ENCODE measurements at regions not wholly inside any gene's neighbourhood (a gene's known extent, or its start where the extent isn't known, plus 50 kb on each side); places are given as distances from the start of the nearest gene placed in this dataset.

DNA sequence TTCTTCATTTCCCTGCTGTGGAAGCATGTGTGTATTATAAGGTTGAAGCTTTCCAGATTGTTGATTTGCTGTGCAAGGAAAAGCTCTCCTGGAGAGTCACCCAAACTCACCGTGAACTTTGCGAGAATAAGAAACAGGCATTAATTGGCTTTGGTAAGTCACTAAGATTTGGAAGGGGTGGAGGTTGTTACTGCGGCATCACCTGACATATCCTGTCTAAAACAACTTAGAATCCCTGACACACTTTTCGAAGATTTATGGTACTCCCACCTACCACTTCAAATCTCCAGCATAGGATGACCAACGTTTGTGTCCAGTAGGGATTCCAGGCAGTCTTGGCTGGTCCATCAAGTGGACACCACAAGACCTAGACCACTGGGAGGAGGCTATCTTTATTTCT is 518.3 kb downstream of the MN1 start:
- TF ChIP-seq POLR2A (IDR thresholded peaks at IDR 0.05; ENCODE audit: extremely low read depth, insufficient read length): no peak
- TF ChIP-seq, protein P1, sequence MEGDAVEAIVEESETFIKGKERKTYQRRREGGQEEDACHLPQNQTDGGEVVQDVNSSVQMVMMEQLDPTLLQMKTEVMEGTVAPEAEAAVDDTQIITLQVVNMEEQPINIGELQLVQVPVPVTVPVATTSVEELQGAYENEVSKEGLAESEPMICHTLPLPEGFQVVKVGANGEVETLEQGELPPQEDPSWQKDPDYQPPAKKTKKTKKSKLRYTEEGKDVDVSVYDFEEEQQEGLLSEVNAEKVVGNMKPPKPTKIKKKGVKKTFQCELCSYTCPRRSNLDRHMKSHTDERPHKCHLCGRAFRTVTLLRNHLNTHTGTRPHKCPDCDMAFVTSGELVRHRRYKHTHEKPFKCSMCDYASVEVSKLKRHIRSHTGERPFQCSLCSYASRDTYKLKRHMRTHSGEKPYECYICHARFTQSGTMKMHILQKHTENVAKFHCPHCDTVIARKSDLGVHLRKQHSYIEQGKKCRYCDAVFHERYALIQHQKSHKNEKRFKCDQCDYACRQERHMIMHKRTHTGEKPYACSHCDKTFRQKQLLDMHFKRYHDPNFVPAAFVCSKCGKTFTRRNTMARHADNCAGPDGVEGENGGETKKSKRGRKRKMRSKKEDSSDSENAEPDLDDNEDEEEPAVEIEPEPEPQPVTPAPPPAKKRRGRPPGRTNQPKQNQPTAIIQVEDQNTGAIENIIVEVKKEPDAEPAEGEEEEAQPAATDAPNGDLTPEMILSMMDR (IDR thresholded peaks at IDR 0.05; ENCODE audit: low read depth, low read length): no peak
- TF ChIP-seq MAX (IDR thresholded peaks at IDR 0.05; ENCODE audit: low read depth, low read length): no peak

Data from NB4 (cell line).